ENCODE measurements at regions not wholly inside any gene's neighbourhood (a gene's known extent, or its start where the extent isn't known, plus 50 kb on each side); places are given as distances from the start of the nearest gene placed in this dataset.

DNA sequence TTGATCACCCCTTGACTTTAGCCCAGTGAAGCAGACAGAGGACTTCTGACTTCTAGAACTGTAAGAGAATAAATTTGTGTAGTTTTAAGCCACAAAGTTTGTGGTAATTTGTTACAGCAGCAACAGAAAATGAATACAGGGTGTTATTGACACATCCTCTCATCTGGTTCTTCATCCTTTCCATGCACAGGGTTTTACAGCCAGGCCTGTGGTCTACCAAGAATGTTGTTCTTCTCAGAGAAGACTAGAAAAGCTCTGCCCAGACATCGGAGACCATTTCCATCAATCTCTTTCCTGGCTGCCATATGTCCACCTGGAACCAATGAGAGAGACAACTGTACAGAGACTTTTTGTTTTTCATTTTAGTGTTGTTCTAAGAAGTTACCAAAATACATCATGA is 308.2 kb upstream of the AMIGO2 start:
- no peak overlapping the region for H3K4me3 ChIP-seq (ENCODE audit: low read length)
- peaks cover 3% of the 10 kb centered on the region for H3K4me1 ChIP-seq (ENCODE audit: control insufficient read depth, insufficient read depth, low read length)
- no peaks in the 10 kb centered on the region for H3K36me3 ChIP-seq (ENCODE audit: control insufficient read depth, insufficient read depth, low read length, severe bottlenecking)
- H3K9me3 ChIP-seq (ENCODE audit: control insufficient read depth, low read length) = no peaks in the 10 kb centered on the region
- peaks cover 12% of the 10 kb centered on the region for H3K27me3 ChIP-seq (replicated peaks; ENCODE audit: control insufficient read depth, insufficient read depth, low read length)
- no peak for DNase-seq (ENCODE audit: low read depth)
- no peak overlapping the region for H3K9ac ChIP-seq (ENCODE audit: low read length)

DNA sequence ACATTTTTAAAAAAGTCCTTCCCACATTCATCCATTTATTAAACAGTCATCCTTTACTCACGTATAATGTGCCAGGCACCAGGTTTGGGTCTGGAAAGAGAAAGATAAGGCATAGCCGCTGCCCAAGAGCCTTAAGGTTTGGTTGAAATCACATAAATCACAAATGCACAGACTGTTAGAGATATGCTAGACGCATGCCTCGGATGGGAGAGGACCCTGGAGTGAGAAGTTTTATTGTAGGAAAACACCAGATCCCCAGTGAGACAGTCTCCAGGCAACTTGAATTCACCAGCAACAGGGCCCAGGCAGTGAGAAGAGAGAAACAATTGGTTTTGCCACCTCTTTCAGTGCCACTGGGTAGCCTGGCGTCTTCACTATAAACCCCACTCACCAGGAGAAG is 305.9 kb upstream of the AMIGO2 start:
- no peaks in the 10 kb centered on the region for H3K36me3 ChIP-seq (ENCODE audit: control insufficient read depth, insufficient read depth, low read length, severe bottlenecking)
- H3K4me3 ChIP-seq (ENCODE audit: low read length) = no peak overlapping the region
- DNase-seq (ENCODE audit: low read depth) = no peak
- peaks cover 12% of the 10 kb centered on the region for H3K27me3 ChIP-seq (replicated peaks; ENCODE audit: control insufficient read depth, insufficient read depth, low read length)
- no peaks in the 10 kb centered on the region for H3K4me1 ChIP-seq (ENCODE audit: control insufficient read depth, insufficient read depth, low read length)
- no peak overlapping the region for H3K9ac ChIP-seq (ENCODE audit: low read length)
- H3K9me3 ChIP-seq (ENCODE audit: control insufficient read depth, low read length) = no peaks in the 10 kb centered on the region

DNA sequence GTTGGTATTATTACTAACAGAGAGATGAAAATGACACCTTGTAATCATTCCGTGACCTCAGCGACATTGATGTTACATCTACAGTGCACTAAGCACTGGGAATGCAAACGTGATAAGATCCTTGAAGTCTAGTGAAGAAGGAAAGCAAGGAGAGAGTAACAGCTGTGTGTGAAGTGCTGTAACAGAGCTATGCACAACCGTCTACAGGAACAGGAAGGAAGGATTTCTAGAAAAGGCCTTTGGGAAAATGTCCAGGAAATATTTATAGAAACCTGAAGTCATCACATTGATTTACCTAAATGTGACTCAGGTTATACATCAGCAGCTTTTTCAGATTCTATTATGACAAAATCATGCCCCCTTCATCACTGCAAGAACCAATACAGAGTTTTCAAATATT is 304.2 kb upstream of the AMIGO2 start:
- Histone ChIP-seq H3K36me3 (ENCODE audit: control insufficient read depth, insufficient read depth, low read length, severe bottlenecking) (no peaks in the 10 kb centered on the region), H3K27me3 (replicated peaks; ENCODE audit: control insufficient read depth, insufficient read depth, low read length) (peaks cover 9% of the 10 kb centered on the region), H3K9me3 (ENCODE audit: control insufficient read depth, low read length) (no peaks in the 10 kb centered on the region), H3K9ac (ENCODE audit: low read length) (no peak overlapping the region), H3K4me3 (ENCODE audit: low read length) (no peak overlapping the region), H3K4me1 (ENCODE audit: control insufficient read depth, insufficient read depth, low read length) (no peaks in the 10 kb centered on the region)
- peak; percentile 20 for DNase-seq (ENCODE audit: low read depth)

DNA sequence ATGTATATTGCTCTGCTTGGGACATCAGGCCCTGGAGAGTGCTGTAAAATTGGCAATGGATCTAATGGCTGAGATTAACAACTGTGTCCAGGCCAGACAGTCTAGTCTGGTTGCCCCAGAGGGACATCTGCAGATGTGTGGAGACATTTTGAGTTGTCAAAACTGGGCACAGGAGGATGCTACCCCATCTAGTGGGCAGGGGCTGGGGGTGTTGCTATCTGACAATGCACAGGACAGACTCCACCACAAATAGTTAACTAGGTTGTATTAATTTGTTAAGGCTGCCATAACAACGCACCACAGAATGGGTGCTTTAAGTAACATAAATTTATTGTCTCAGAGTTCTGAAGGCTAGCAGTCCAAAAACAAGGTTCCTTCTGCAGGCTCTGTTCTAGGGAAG is 302.5 kb upstream of the AMIGO2 start:
- no peak for DNase-seq (ENCODE audit: low read depth)
- Histone ChIP-seq H3K9ac (ENCODE audit: low read length) (no peak overlapping the region), H3K4me3 (ENCODE audit: low read length) (no peak overlapping the region), H3K27me3 (replicated peaks; ENCODE audit: control insufficient read depth, insufficient read depth, low read length) (no peaks in the 10 kb centered on the region), H3K4me1 (ENCODE audit: control insufficient read depth, insufficient read depth, low read length) (peaks cover 14% of the 10 kb centered on the region), H3K9me3 (ENCODE audit: control insufficient read depth, low read length) (no peaks in the 10 kb centered on the region), H3K36me3 (ENCODE audit: control insufficient read depth, insufficient read depth, low read length, severe bottlenecking) (no peaks in the 10 kb centered on the region)

DNA sequence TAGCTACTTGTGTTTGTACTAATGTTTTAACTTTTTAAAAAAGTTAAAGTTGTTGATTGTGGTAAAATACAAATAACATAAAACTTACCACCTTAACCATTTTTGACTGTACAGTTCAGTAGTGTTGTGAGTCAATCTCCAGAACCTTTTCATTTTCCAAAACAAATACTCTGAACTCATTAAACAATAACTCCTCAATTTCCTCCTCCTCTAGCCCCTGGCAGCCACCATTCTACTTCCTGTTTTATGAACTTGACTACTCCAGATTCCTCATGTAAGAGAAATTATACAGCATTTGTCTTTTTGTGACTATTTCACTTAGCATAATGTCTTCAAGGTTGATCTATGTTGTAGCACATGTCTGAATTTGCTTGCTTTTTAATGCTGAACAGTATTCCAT is 299.1 kb upstream of the AMIGO2 start:
- no peaks in the 10 kb centered on the region for H3K9me3 ChIP-seq (ENCODE audit: control insufficient read depth, low read length)
- peaks cover 20% of the 10 kb centered on the region for H3K4me1 ChIP-seq (ENCODE audit: control insufficient read depth, insufficient read depth, low read length)
- no peaks in the 10 kb centered on the region for H3K27me3 ChIP-seq (replicated peaks; ENCODE audit: control insufficient read depth, insufficient read depth, low read length)
- no peak for DNase-seq (ENCODE audit: low read depth)
- H3K36me3 ChIP-seq (ENCODE audit: control insufficient read depth, insufficient read depth, low read length, severe bottlenecking) = no peaks in the 10 kb centered on the region
- no peak overlapping the region for H3K4me3 ChIP-seq (ENCODE audit: low read length)
- H3K9ac ChIP-seq (ENCODE audit: low read length) = no peak overlapping the region

DNA sequence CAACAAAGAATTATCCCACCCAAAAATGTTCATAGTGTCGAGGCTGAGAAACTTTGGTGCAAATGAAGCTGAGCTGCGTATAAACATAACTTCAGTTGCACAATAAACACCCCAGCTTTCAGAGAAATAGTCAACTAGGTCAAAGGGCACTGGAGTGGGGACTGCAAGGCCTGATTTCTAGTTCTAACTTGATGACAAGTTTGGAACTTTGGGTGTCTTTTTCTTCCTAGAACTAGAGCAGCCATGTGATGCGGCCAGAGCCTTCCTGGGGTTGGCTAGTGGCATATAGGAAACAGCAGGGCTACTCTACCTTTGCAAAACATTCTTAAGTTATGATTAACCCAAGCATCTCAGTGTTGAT is 298.4 kb upstream of the AMIGO2 start:
- Histone ChIP-seq H3K4me1 (ENCODE audit: control insufficient read depth, insufficient read depth, low read length) (peaks cover 20% of the 10 kb centered on the region), H3K36me3 (ENCODE audit: control insufficient read depth, insufficient read depth, low read length, severe bottlenecking) (no peaks in the 10 kb centered on the region), H3K4me3 (ENCODE audit: low read length) (peak overlapping the region; percentile 68), H3K9ac (ENCODE audit: low read length) (peak overlapping the region; percentile 74), H3K9me3 (ENCODE audit: control insufficient read depth, low read length) (no peaks in the 10 kb centered on the region), H3K27me3 (replicated peaks; ENCODE audit: control insufficient read depth, insufficient read depth, low read length) (no peaks in the 10 kb centered on the region)
- no peak for DNase-seq (ENCODE audit: low read depth)

DNA sequence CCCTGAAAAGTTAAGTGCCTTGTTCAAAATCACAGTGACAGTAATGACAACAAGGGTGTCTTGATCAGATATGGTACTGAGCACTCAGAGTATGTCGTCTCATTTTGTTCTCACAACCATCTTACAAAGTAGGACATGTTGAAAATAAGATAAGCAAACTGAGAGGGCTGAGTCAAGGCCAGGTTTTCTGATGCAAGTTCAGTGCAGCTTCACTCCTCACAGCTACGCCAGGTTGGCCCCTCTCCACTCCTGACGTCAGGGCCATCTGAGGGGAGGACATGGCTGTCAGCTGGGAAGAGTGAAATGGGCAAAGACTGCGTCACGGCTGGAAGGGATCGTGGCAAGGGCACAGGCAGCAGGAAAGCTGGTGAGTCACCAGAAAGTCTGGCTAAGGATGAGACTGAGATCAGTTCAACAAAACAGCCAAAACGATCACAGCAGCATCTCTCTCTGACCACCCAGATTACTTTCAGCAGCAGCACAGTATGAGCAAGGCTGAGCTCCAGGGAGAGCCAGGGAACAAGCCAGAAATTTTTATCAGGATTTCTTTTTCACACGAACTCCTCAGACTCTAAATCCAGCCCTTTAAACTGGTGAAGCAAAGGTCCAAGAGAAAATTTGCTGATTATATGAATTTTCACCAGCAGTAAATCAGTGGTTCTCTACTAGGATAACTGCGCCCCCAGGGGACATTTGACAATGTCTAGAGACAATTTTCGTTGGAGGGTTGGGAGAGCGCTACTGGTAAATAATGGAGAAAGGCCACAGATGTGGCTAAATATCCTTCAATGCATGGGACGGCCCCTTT is 297.9 kb upstream of the AMIGO2 start:
- peak overlapping the region; percentile 68 for H3K4me3 ChIP-seq (ENCODE audit: low read length)
- H3K4me1 ChIP-seq (ENCODE audit: control insufficient read depth, insufficient read depth, low read length) = peaks cover 20% of the 10 kb centered on the region
- no peaks in the 10 kb centered on the region for H3K36me3 ChIP-seq (ENCODE audit: control insufficient read depth, insufficient read depth, low read length, severe bottlenecking)
- H3K27me3 ChIP-seq (replicated peaks; ENCODE audit: control insufficient read depth, insufficient read depth, low read length) = no peaks in the 10 kb centered on the region
- no peaks in the 10 kb centered on the region for H3K9me3 ChIP-seq (ENCODE audit: control insufficient read depth, low read length)
- DNase-seq (ENCODE audit: low read depth) = peak; percentile 92
- peak overlapping the region; percentile 74 for H3K9ac ChIP-seq (ENCODE audit: low read length)

DNA sequence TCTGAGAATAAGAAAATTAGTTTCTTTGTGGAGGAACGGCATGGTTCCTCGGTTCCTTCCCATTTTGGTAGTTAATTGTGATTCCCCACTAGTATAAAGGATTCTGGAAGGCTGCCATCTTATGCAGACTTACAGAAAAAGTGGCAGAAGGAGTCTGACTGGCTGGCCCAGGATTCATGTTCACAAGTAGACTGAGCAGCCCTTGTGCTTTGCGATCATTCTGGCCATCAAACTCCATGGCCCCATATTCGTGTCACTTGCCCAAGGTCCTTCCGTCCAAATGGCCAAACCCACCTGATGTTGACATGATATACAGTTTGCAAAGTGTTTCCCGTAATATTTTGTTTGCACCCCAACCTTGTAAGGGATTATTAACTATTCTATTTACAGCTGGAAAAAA is 297.2 kb upstream of the AMIGO2 start:
- Histone ChIP-seq H3K4me3 (ENCODE audit: low read length) (peak overlapping the region; percentile 68), H3K9me3 (ENCODE audit: control insufficient read depth, low read length) (no peaks in the 10 kb centered on the region)

DNA sequence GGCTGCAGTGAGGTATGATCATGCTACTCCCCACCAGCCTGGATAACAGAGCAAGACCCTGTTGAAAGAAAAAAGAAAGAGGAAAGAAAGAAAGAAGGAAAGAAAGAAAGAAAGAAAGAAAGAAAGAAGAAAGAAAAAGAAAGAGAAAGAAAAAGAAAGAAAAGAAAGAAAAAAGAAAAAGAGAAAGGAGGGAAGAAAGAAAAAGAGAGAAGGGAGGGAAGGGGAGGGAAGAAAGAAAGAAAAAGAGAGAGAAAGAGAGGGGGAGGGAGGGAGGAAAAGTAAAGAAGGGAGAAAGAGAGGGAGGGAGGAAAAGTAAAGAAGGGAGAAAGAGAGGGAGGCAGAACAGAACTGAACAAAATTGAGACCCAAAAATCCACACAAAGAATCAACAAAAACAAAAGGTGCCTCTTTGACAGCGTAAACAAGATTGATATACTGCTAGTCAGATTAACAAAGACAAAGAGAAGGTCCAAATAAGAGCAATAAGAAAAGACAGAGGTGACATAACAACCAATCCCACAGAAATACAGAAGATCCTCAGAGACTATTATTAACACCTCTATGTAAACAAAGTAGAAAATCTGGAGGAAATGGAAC is 293.9 kb upstream of the AMIGO2 start:
- no peak for DNase-seq (ENCODE audit: low read depth)
- Histone ChIP-seq H3K4me1 (ENCODE audit: control insufficient read depth, insufficient read depth, low read length) (peaks cover 19% of the 10 kb centered on the region), H3K9me3 (ENCODE audit: control insufficient read depth, low read length) (no peaks in the 10 kb centered on the region), H3K9ac (ENCODE audit: low read length) (no peak overlapping the region), H3K27me3 (replicated peaks; ENCODE audit: control insufficient read depth, insufficient read depth, low read length) (no peaks in the 10 kb centered on the region), H3K36me3 (ENCODE audit: control insufficient read depth, insufficient read depth, low read length, severe bottlenecking) (no peaks in the 10 kb centered on the region), H3K4me3 (ENCODE audit: low read length) (no peak overlapping the region)

More for the DNA sequence above, 297.2 kb upstream of the AMIGO2 start:
- H3K9ac ChIP-seq (ENCODE audit: low read length) = peak overlapping the region; percentile 74
- H3K27me3 ChIP-seq (replicated peaks; ENCODE audit: control insufficient read depth, insufficient read depth, low read length) = no peaks in the 10 kb centered on the region
- DNase-seq (ENCODE audit: low read depth) = no peak
- peaks cover 20% of the 10 kb centered on the region for H3K4me1 ChIP-seq (ENCODE audit: control insufficient read depth, insufficient read depth, low read length)
- no peaks in the 10 kb centered on the region for H3K36me3 ChIP-seq (ENCODE audit: control insufficient read depth, insufficient read depth, low read length, severe bottlenecking)

DNA sequence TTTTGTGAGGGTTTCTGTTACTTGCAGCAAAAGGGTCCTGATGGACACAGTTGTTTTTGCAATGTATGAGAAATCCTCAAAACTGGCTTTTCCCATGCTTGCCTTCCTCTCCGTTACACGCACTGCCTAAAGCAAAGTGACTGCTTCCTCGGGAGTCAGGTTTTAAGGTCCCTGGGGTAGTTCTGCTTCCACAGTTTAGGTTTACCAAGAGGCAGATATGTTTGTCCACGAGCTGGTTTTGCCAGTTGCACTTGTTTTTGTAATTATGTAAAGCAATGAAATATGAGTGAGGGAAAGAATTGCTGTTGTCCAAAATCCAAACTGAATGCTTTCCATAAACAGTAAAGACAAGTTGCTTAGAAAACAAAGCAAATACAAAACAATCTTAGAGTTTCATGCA is 290.7 kb upstream of the AMIGO2 start:
- Histone ChIP-seq H3K9me3 (ENCODE audit: control insufficient read depth, low read length) (no peaks in the 10 kb centered on the region), H3K9ac (ENCODE audit: low read length) (no peak overlapping the region), H3K4me3 (ENCODE audit: low read length) (no peak overlapping the region), H3K4me1 (ENCODE audit: control insufficient read depth, insufficient read depth, low read length) (no peaks in the 10 kb centered on the region), H3K27me3 (replicated peaks; ENCODE audit: control insufficient read depth, insufficient read depth, low read length) (no peaks in the 10 kb centered on the region), H3K36me3 (ENCODE audit: control insufficient read depth, insufficient read depth, low read length, severe bottlenecking) (no peaks in the 10 kb centered on the region)
- DNase-seq (ENCODE audit: low read depth) = no peak

DNA sequence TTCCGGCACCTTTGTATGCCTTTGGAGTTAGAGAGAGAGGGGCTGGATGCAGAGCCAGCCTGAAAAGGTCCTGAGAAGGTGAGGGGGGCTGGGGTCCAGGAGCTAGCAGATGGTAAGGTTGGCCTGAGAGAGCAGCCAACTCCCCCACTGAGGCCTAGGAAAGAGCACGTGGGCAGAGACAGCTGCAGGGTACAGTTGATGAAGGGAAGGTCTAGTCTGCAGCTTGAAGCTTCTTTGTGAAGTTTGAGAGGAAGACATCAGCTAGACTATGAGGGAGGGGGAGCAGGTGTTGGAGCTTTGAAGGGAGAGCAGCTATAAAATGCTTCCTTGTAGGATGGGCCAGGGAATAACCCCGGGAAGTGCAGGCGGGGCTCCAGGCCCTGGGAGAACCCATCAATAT is 289.3 kb upstream of the AMIGO2 start:
- no peak overlapping the region for H3K4me3 ChIP-seq (ENCODE audit: low read length)
- no peak overlapping the region for H3K9ac ChIP-seq (ENCODE audit: low read length)
- H3K27me3 ChIP-seq (replicated peaks; ENCODE audit: control insufficient read depth, insufficient read depth, low read length) = no peaks in the 10 kb centered on the region
- no peak for DNase-seq (ENCODE audit: low read depth)
- no peaks in the 10 kb centered on the region for H3K4me1 ChIP-seq (ENCODE audit: control insufficient read depth, insufficient read depth, low read length)
- H3K9me3 ChIP-seq (ENCODE audit: control insufficient read depth, low read length) = no peaks in the 10 kb centered on the region
- no peaks in the 10 kb centered on the region for H3K36me3 ChIP-seq (ENCODE audit: control insufficient read depth, insufficient read depth, low read length, severe bottlenecking)
